Peyer's patch (tissue), 4 donors: ENCODE measurements at regions not wholly inside any gene's neighbourhood (a gene's known extent, or its start where the extent isn't known, plus 50 kb on each side); places are given as distances from the start of the nearest gene placed in this dataset.

Experiments used
- DNase-seq, 3 donors: peaks; one replicate each; pipeline ENCODE4 v3.0.0-alpha.2; 2017 to 2019
- H3K27ac ChIP-seq, 4 donors: fragments of 200-600 bp; sonication (generic); one replicate each; pipeline ENCODE4 v1.5.1; 2016 to 2019
- H3K27me3 ChIP-seq, 2 donors: fragments of 200-600 bp; sonication (generic); one replicate each; pipeline ENCODE4 v1.5.1; 2019
- H3K36me3 ChIP-seq, 3 donors: fragments of 200-600 bp; sonication (generic); one replicate each; pipeline ENCODE4 v1.5.1; 2016 to 2019
- H3K4me1 ChIP-seq, 4 donors: fragments of 200-600 bp; sonication (generic); one replicate each; pipeline ENCODE4 v1.5.1; 2016 to 2019
- H3K4me3 ChIP-seq, 4 donors: fragments of 200-600 bp; sonication (generic); 1 replicate in 3 of 4; 2 replicates in 1 of 4; pipeline ENCODE4 v1.5.1; 2016 to 2019; ENCODE audit warnings: mild to moderate bottlenecking in 1 of 4
- H3K9me3 ChIP-seq, 4 donors: fragments of 200-600 bp; sonication (generic); one replicate each; pipeline ENCODE4 v1.5.1; 2016 to 2019; ENCODE audit warnings: mild to moderate bottlenecking in 1 of 4
- CTCF ChIP-seq, 6 experiments: fragments of 450-650 bp in 4 of 6; fragments of 200-600 bp in 2 of 6; sonication (generic) in 1 of 6; IDR thresholded peaks; one replicate each; pipeline ENCODE4 v1.5.1; 2017 to 2019; ENCODE audit warnings: antibody characterized with exemption in 6 of 6, mild to moderate bottlenecking in 3 of 6, moderate library complexity in 1 of 6
- POLR2A ChIP-seq, 2 donors: fragments of 450-650 bp; IDR thresholded peaks; one replicate each; pipeline ENCODE4 v1.5.1; 2017; ENCODE audit warnings: antibody characterized with exemption in 2 of 2, mild to moderate bottlenecking in 2 of 2, moderate library complexity in 2 of 2

DNA sequence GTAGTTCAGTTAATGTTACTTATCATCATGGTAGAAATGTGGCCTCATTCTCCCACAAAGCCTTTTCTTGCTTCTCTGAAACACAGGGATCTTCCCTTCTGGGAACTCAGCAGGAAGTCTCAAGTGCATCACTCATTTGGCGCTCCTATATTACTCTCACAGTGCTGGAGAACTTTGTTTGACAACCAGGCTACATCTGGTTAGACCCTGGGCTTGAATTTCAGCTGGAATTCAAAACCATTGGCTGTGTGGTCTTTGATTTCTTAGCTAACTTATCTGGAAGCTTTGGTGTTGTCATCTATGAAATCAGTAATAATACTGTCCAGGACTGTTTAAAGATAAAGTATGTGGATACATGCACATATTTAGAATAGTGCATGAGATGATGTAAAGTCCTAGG, 1777.1 kb downstream of the MAT2B start:
- Histone ChIP-seq H3K4me3 (no peak overlapping the region), H3K9me3 (no peaks in the 10 kb centered on the region), H3K27me3 (no peaks in the 10 kb centered on the region), H3K4me1 (no peaks in the 10 kb centered on the region), H3K27ac (no peak overlapping the region), H3K36me3 (no peaks in the 10 kb centered on the region)
- TF ChIP-seq CTCF (IDR thresholded peaks at IDR 0.05) = no peak
- no peak for TF ChIP-seq POLR2A (IDR thresholded peaks at IDR 0.05)
- no peak for DNase-seq

DNA sequence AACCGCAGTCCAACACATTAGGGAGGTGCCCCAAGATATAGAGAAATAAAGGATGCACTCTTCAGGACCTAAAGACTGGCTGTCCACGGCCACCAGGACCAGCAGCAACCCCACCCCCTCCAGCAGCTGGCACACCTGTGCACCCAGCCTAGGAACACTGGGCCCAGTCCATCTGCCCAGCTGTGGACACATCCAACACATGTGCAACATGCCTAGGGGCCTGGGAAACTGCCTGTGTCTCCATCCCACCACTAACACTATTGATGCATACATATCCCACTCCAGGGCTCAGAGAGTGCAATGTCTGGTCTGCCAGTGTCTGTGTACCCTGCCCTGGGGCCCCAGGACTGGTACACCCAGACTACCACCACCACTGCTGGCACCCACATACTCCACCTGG, 1781.3 kb downstream of the MAT2B start:
- H3K4me3 ChIP-seq = no peak overlapping the region
- H3K9me3 ChIP-seq = no peaks in the 10 kb centered on the region
- H3K27me3 ChIP-seq = no peaks in the 10 kb centered on the region
- H3K36me3 ChIP-seq = no peaks in the 10 kb centered on the region
- H3K4me1 ChIP-seq = no peaks in the 10 kb centered on the region
- TF ChIP-seq CTCF (IDR thresholded peaks at IDR 0.05) (no peak), POLR2A (IDR thresholded peaks at IDR 0.05) (no peak)
- H3K27ac ChIP-seq = no peak overlapping the region
- DNase-seq = no peak

DNA sequence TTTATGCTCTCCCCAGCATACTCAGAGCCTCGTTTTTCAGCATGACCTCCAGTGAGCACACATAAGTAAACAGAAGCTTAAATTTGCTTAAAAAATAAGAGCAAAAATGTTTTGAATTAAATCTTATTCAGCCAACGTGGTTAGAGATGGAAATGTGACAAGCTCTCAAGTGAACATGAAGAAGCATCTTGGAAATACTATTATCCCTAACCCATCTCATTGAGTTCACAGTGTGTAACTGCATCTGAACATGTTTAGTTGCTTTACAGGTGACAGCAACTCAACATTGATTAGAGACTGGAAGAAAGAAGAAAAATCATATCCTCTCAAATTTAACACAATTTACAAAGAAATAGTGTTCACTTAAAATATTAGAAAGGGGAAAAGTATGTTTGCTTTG, 1785.1 kb downstream of the MAT2B start:
- Histone ChIP-seq H3K27ac (no peak overlapping the region), H3K27me3 (no peaks in the 10 kb centered on the region), H3K4me3 (no peak overlapping the region), H3K4me1 (no peaks in the 10 kb centered on the region), H3K9me3 (no peaks in the 10 kb centered on the region), H3K36me3 (no peaks in the 10 kb centered on the region)
- DNase-seq = no peak
- TF ChIP-seq CTCF (IDR thresholded peaks at IDR 0.05) = no peak
- no peak for TF ChIP-seq POLR2A (IDR thresholded peaks at IDR 0.05)

DNA sequence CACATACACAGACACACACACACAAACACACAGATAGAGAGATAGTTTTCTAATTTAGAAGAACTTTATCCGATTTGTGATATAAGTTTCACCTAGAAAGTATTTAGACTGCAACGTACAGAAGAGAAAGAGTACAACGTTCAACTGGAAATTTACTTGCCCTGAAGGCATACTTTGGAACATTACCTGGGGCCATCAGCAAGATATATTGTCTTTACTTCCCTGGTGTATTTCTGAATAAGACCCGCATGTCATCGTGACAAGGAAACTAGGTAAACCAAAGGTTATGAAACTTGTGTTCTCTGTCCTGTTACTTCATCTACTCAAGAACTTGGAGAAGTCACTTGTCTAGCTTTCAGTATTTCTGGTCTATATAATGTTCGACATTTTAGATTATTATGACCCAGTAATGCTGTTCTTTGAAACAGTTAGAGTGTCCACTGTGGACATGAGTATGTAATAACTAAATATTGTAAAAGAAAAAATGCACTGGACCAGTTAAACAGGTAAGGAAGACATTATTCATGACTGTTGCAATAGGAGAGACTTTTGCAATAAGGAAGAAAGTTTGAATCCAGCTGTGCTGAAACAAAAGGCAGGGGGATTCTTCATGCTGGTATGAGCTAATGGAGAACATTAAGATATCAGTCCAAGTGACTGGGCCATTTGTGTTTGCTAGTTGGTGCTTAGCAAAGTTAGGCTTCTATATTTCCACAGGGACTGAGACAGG, 1791.1 kb downstream of the MAT2B start:
- H3K27ac ChIP-seq = no peak overlapping the region
- no peaks in the 10 kb centered on the region for H3K9me3 ChIP-seq
- TF ChIP-seq POLR2A (IDR thresholded peaks at IDR 0.05) = no peak
- no peak for TF ChIP-seq CTCF (IDR thresholded peaks at IDR 0.05)

DNA sequence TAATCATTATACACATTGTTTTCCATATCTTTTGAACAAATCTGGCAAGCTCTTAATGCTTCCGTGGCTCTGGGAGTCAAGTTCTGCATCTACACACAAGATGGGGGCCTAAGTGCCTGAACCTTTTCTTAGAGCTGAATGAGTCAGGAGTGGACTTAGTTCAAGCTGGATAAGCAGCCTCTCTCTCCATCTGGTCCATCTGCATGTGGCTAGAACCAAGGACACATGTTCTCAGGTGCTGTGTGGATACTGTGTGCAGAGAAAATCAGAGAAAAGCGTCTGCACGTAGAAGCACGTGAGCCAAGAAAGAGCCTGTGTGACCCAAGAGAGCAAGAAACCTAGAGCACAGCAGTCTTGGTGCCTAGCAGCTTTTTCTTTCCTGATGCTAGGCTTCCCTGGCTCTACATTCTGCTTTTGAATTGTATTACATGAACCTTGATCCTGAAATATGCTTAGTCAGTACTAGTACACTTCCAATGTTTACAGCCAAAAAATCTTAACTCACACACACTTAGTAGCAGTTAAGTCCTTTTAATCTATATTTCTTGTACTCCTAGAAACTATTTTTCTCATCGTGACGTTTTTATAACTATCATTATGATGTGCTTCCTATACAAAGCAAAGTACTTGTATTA, 1798.9 kb downstream of the MAT2B start:
- Histone ChIP-seq H3K36me3 (no peaks in the 10 kb centered on the region), H3K27ac (no peak overlapping the region), H3K4me3 (no peak overlapping the region), H3K27me3 (no peaks in the 10 kb centered on the region), H3K9me3 (no peaks in the 10 kb centered on the region), H3K4me1 (no peaks in the 10 kb centered on the region)
- no peak for TF ChIP-seq POLR2A (IDR thresholded peaks at IDR 0.05)
- no peak for TF ChIP-seq CTCF (IDR thresholded peaks at IDR 0.05)
- no peak for DNase-seq

More for the DNA sequence above, 1791.1 kb downstream of the MAT2B start:
- H3K4me3 ChIP-seq = no peak overlapping the region
- no peaks in the 10 kb centered on the region for H3K4me1 ChIP-seq
- no peaks in the 10 kb centered on the region for H3K36me3 ChIP-seq
- DNase-seq = no peak
- no peaks in the 10 kb centered on the region for H3K27me3 ChIP-seq
